HG02798 (cell line): ENCODE measurements at regions not wholly inside any gene's neighbourhood (a gene's known extent, or its start where the extent isn't known, plus 50 kb on each side); places are given as distances from the start of the nearest gene placed in this dataset.

Experiments used
- ATAC-seq: cut with Tn5 transposase; IDR thresholded peaks from one replicate; pipeline ENCODE4 v1.9.1; 2021; ENCODE audit warnings: mild to moderate bottlenecking; ENCODE audit not compliant: unreplicated experiment, poor library complexity

GRCh38 chr2:52919673-52920072 is 847.9 kb upstream of the CHAC2 start:
- ATAC-seq = no peak

GRCh38 chr2:52918551-52918950 is 849.1 kb upstream of the CHAC2 start:
- no peak for ATAC-seq

GRCh38 chr2:52916981-52917380 is 850.6 kb upstream of the CHAC2 start:
- ATAC-seq = no peak

GRCh38 chr2:52904355-52904891 is 863.2 kb upstream of the CHAC2 start:
- ATAC-seq = no peak

- ATAC-seq = no peak
These were observed 870.0 kb upstream of the CHAC2 start for GRCh38 chr2:52897511-52898044.

- no peak for ATAC-seq
These were observed 871.8 kb upstream of the CHAC2 start for GRCh38 chr2:52895726-52896340.

GRCh38 chr2:52886556-52886955 is 881.0 kb upstream of the CHAC2 start:
- ATAC-seq = no peak

- no peak for ATAC-seq
These were observed 882.7 kb upstream of the CHAC2 start for GRCh38 chr2:52884761-52885352.

- no peak for ATAC-seq
These were observed 884.6 kb upstream of the CHAC2 start for GRCh38 chr2:52882974-52883373.

- ATAC-seq = no peak
These were observed 886.0 kb upstream of the CHAC2 start for GRCh38 chr2:52881606-52882005.

- no peak for ATAC-seq
These were observed 886.7 kb upstream of the CHAC2 start for GRCh38 chr2:52880872-52881271.

GRCh38 chr2:52879561-52879960 is 888.0 kb upstream of the CHAC2 start:
- no peak for ATAC-seq

GRCh38 chr2:52877703-52878102 is 889.9 kb upstream of the CHAC2 start:
- ATAC-seq = no peak

GRCh38 chr2:52874466-52875106 is 893.0 kb upstream of the CHAC2 start:
- no peak for ATAC-seq

GRCh38 chr2:52862801-52863200 is 904.8 kb upstream of the CHAC2 start:
- ATAC-seq = no peak

- no peak for ATAC-seq
These were observed 906.0 kb upstream of the CHAC2 start for GRCh38 chr2:52861596-52861995.

GRCh38 chr2:52859065-52859464 is 908.5 kb upstream of the CHAC2 start:
- ATAC-seq = no peak

- no peak for ATAC-seq
These were observed 909.9 kb upstream of the CHAC2 start for GRCh38 chr2:52857722-52858121.

- no peak for ATAC-seq
These were observed 915.6 kb upstream of the CHAC2 start for GRCh38 chr2:52852006-52852405.

- ATAC-seq = no peak
These were observed 922.7 kb upstream of the CHAC2 start for GRCh38 chr2:52844701-52845423.

GRCh38 chr2:52835909-52836308 is 931.7 kb upstream of the CHAC2 start:
- ATAC-seq = no peak
